K562 (cell line): ENCODE measurements at regions not wholly inside any gene's neighbourhood (a gene's known extent, or its start where the extent isn't known, plus 50 kb on each side); places are given as distances from the start of the nearest gene placed in this dataset.

Source experiments
- ATAC-seq: fragments of 200-7000 bp; cut with Tn5 transposase; 3 replicates; pipeline ENCODE4 v1.9.1; 2020; ENCODE audit warnings: moderate library complexity
- BruUV-seq: library from RNA; stranded (reverse); fragments of 400-500 nt; replicated peaks from 2 replicates; lab custom pipeline; 2021; lab: Mats Ljungman, UMichigan
- CTCF ChIA-PET: fragments of 300-600 bp; formaldehyde crosslinking; extraction: SDS; loops from one replicate; lab custom pipeline; 2021; ENCODE audit warnings: low intra/inter-chr PET ratio; lab: Yijun Ruan, JAX
- POLR2A ChIA-PET: fragments of 300-600, 350-650 bp; sonication (Branson Sonifier 250); formaldehyde crosslinking; extraction: SDS; loops from one replicate; lab custom pipeline; 2021; ENCODE audit warnings: antibody characterized with exemption, inconsistent platforms; lab: Yijun Ruan, JAX
- DNase-seq, 4 experiments: peaks; one replicate each; pipeline versions ENCODE4 v3.0.0 to v3.0.0-alpha.2; 2011 to 2018; ENCODE audit warnings: low spot score in 3 of 4, mixed read lengths in 3 of 4; ENCODE audit errors: extremely low read depth in 1 of 4
- FAIRE-seq: peaks from 2 replicates; lab custom pipeline; 2011; peaks lifted over from hg19 to GRCh38; lab: Jason Lieb, UNC
- H2AFZ ChIP-seq: 2 replicates; pipeline ENCODE4 v1.6.0; 2011; ENCODE audit warnings: low read depth, low read length, control low read depth, inconsistent platforms
- H3K27ac ChIP-seq: fragments of 200-600 bp; 3 replicates; pipeline ENCODE4 v1.8.0; 2011; ENCODE audit warnings: low read depth, mild to moderate bottlenecking, control low read depth, inconsistent platforms, low read length, moderate library complexity, mixed read lengths; ENCODE audit errors: extremely low read depth
- H3K27me3 ChIP-seq, 2 experiments: fragments of 300-600 bp in 1 of 2; 2 replicates in 1 of 2; 3 replicates in 1 of 2; pipeline versions ENCODE4 v1.6.0 to v1.8.0; 2011; ENCODE audit warnings: inconsistent platforms in 2 of 2, low read length in 2 of 2, mild to moderate bottlenecking in 1 of 2, mixed read lengths in 1 of 2, moderate library complexity in 1 of 2; ENCODE audit not compliant: control insufficient read depth in 2 of 2, insufficient read depth in 2 of 2
- H3K36me3 ChIP-seq: fragments of 300-600 bp; 3 replicates; pipeline ENCODE4 v1.8.0; 2011; ENCODE audit warnings: mild to moderate bottlenecking, low read length, inconsistent platforms; ENCODE audit not compliant: control insufficient read depth, insufficient read depth
- H3K4me1 ChIP-seq, 2 experiments: fragments of 200-600 bp in 1 of 2; replicated peaks in 1 of 2; 2 replicates in 1 of 2; 3 replicates in 1 of 2; pipeline versions ENCODE4 v1.5.1 to v1.8.0; 2011; ENCODE audit warnings: inconsistent platforms in 2 of 2, low read length in 2 of 2, mild to moderate bottlenecking in 1 of 2, mixed read lengths in 1 of 2, moderate library complexity in 1 of 2; ENCODE audit not compliant: control insufficient read depth in 2 of 2, insufficient read depth in 2 of 2
- H3K4me2 ChIP-seq: 2 replicates; pipeline ENCODE4 v1.6.1; 2011; ENCODE audit warnings: low read length, control low read depth, inconsistent platforms, mixed read lengths; ENCODE audit not compliant: insufficient read depth
- H3K4me3 ChIP-seq: fragments of 200-600 bp; sonication (generic), shearing (Covaris generic); 2 replicates; pipeline ENCODE4 v1.5.1; 2016; ENCODE audit warnings: control low read depth, inconsistent platforms
- H3K79me2 ChIP-seq: fragments of 200-600 bp; 3 replicates; pipeline ENCODE4 v1.8.0; 2011; ENCODE audit warnings: low read length, inconsistent platforms; ENCODE audit not compliant: control insufficient read depth, insufficient read depth
- H3K9ac ChIP-seq, 2 experiments: 2 replicates each; pipeline versions ENCODE4 v1.6.0 to v1.6.1; 2011; ENCODE audit warnings: low read depth in 2 of 2, low read length in 2 of 2, control low read depth in 1 of 2, inconsistent platforms in 1 of 2, mild to moderate bottlenecking in 1 of 2, mixed read lengths in 1 of 2; ENCODE audit not compliant: insufficient read depth in 1 of 2
- H3K9me1 ChIP-seq: one replicate; pipeline ENCODE4 v1.6.0; 2011; ENCODE audit warnings: inconsistent platforms, mild to moderate bottlenecking, low read length, moderate library complexity; ENCODE audit not compliant: control insufficient read depth, insufficient read depth
- H3K9me3 ChIP-seq: replicated peaks from 2 replicates; pipeline ENCODE4 v1.5.1; 2011; ENCODE audit warnings: low read depth, low read length, inconsistent platforms; ENCODE audit not compliant: control insufficient read depth, insufficient read depth
- H4K20me1 ChIP-seq: replicated peaks from 2 replicates; pipeline ENCODE4 v1.6.1; 2011; ENCODE audit warnings: low read length, inconsistent platforms, mixed read lengths; ENCODE audit not compliant: control insufficient read depth, insufficient read depth
- C11orf30 ChIP-seq: fragments of 450-650 bp; IDR thresholded peaks from 2 replicates; pipeline ENCODE4 v1.6.1; 2016; ENCODE audit warnings: low read depth, mild to moderate bottlenecking
- DEAF1 ChIP-seq: fragments of 450-650 bp; formaldehyde crosslinking; IDR thresholded peaks from 2 replicates; pipeline ENCODE4 v1.4.0; 2020; ENCODE audit warnings: mild to moderate bottlenecking, moderate library complexity
- GABPA ChIP-seq: fragments of 200-800 bp; sonication (Bioruptor generic); conservative IDR thresholded peaks from 2 replicates; pipeline ENCODE4 v1.6.1; 2016; ENCODE audit warnings: low read depth, missing genetic modification characterization, missing compliant biosample characterization
- HIVEP1 ChIP-seq: fragments of 250-450 bp; sonication (Bioruptor Pico); IDR thresholded peaks from 2 replicates; pipeline ENCODE4 v1.4.0; 2020; ENCODE audit warnings: mild to moderate bottlenecking
- SRSF3 ChIP-seq: fragments of 200-400 bp; formaldehyde crosslinking; IDR thresholded peaks from 2 replicates; pipeline ENCODE4 v1.6.1; 2016; ENCODE audit warnings: mild to moderate bottlenecking, low read length, moderate library complexity; ENCODE audit not compliant: insufficient read depth
- ZNF124 ChIP-seq: sonication (generic); formaldehyde crosslinking; IDR thresholded peaks from 2 replicates; pipeline ENCODE4 v1.8.1; 2022; ENCODE audit warnings: missing genetic modification reagents
- WGBS: fragments of 100-300 bp; shearing (Covaris generic); methylation state at CpG from one replicate; pipeline ENCODE4 v1.1.6; 2016; ENCODE audit warnings: low coverage, mixed read lengths; ENCODE audit not compliant: insufficient coverage; ENCODE audit errors: missing lambda C conversion rate; 5-methylcytosine and 5-hydroxymethylcytosine counted together
- in situ Hi-C: fragments of 300-500 bp; cut with MboI; formaldehyde crosslinking; loops from 4 replicates; pipeline ENCODE4 v1.15.0; 2018; ENCODE audit warnings: inconsistent platforms, mixed read lengths
- intact Hi-C: fragments of 100-400 bp; cut with micrococcal nuclease; formaldehyde crosslinking; loops from 2 replicates; pipeline ENCODE4 v1.14.2; 2022
- TF ChIP-seq, protein P1 (sequence below): IDR thresholded peaks from 2 replicates; pipeline ENCODE4 v1.6.1; 2016; ENCODE audit warnings: missing genetic modification characterization, missing compliant biosample characterization

DNA sequence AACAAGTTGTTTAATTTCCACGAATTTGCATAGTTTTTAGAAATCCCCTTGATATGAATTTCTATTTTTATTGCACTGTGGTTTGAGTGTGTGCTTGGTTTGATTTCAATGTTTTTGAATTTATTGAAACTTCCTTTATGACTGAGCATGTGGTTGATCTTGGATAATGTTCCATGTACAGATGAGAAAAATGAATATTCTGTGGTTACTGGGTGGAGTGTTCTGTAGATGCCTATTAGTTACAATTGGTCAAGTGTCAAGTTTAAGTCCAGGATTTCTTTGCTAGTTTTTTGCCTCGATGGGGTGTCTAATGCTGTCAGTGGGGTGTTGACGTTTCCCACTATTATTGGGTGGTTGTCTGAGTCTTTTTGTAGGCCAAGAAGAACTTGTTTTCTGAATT, 319.5 kb upstream of the ACTBL2 start (continued):
- TF ChIP-seq GABPA (tag) (no peak), SRSF3 (no peak), ZNF124 (CRISPR knock-in tag) (no peak)
- TF ChIP-seq, protein P1, sequence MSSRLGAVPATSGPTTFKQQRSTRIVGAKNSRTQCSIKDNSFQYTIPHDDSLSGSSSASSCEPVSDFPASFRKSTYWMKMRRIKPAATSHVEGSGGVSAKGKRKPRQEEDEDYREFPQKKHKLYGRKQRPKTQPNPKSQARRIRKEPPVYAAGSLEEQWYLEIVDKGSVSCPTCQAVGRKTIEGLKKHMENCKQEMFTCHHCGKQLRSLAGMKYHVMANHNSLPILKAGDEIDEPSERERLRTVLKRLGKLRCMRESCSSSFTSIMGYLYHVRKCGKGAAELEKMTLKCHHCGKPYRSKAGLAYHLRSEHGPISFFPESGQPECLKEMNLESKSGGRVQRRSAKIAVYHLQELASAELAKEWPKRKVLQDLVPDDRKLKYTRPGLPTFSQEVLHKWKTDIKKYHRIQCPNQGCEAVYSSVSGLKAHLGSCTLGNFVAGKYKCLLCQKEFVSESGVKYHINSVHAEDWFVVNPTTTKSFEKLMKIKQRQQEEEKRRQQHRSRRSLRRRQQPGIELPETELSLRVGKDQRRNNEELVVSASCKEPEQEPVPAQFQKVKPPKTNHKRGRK (tag) = no peak

DNA sequence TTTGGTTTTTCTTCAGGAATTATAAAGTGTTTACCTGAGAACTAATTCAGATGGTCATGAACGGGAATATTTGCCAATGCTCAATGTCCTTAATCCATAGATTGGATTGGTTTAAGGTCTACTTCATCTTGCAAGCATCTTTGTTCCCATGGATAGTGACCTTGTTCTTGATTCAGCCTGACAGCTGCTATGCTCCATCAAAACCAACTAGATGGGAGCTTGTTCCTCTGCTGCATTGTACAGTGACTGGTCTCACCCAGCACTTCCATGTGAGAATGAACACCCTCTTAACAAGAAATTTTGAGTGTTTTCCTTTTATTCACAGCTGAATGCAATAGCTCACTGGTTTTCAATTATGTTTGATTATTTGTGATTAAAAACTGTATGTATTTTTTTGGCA, 312.6 kb upstream of the ACTBL2 start:
- Histone ChIP-seq H3K9me1 (no peaks in the 10 kb centered on the region), H3K27me3 (no peaks in the 10 kb centered on the region), H2AFZ (no peak overlapping the region), H4K20me1 (no peaks in the 10 kb centered on the region), H3K9ac (no peak overlapping the region), H3K4me2 (no peak overlapping the region), H3K27ac (no peak overlapping the region), H3K4me3 (no peak overlapping the region), H3K4me1 (no peaks in the 10 kb centered on the region), H3K9me3 (no peaks in the 10 kb centered on the region), H3K79me2 (no peaks in the 10 kb centered on the region), H3K36me3 (no peaks in the 10 kb centered on the region)
- intact Hi-C loops (no loop called here), in situ Hi-C loops (loop anchor here (25.0 kb wide), 1 partner anchor 667 kb away; the partner anchor contains the start of gene PLK2)
- BruUV-seq = no TSS peak
- no peak for ATAC-seq
- DNase-seq = no peak
- POLR2A ChIA-PET = no interaction called here
- WGBS = 0% methylated on average over 1 of the region's 1 CpG
- no peak for FAIRE-seq
- CTCF ChIA-PET = no interaction called here
- no peak for TF ChIP-seq DEAF1
- TF ChIP-seq HIVEP1 (CRISPR knock-in tag) = no peak
- no peak for TF ChIP-seq C11orf30
